ENCODE measurements at regions not wholly inside any gene's neighbourhood (a gene's known extent, or its start where the extent isn't known, plus 50 kb on each side); places are given as distances from the start of the nearest gene placed in this dataset.

DNA sequence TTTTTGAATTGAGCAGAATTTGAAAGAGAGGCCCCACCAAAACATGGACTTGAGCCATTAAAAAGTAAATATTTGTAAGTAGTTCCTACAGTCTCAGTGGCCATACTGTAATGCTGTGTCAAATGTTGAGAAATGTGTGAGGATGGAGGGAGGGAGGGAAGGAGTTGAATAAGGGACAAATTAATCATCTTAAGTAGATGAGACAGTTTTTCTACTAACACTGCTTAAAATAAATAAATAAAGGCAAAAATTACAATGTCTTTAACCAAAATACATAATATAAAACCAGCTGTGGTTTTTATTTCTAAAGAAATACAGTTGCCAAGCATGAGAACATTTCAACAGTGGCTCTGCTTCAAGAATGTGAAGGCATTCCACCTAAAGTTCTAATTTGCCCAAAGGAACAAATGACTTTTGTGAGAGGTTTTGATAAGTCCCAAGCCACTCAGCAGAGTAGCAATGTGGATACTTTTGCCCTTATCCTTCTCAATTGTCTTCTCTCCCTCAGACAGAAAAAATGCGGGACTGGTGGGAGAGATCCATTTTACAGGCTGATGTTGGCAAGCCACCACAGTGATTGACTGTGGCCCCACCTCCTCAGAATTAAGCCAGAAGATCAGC lies 427.0 kb upstream of the RARB start:
- intact Hi-C loops (cut with micrococcal nuclease) (no loop called here), in situ Hi-C loops (cut with MboI; ENCODE audit: low sequenced_read_pairs) (no loop called here), dilution Hi-C loops (cut with HindIII; ENCODE audit: low sequenced_read_pairs, unreplicated experiment) (no loop called here)
- no peaks in the 10 kb centered on the region; the same call in 1 of the 2 replicates for H3K9me3 ChIP-seq (ENCODE audit: control insufficient read depth, insufficient read depth, low read length)
- no peak overlapping the region for H3K18ac ChIP-seq (ENCODE audit: low read depth, low read length)
- H2BK120ac ChIP-seq (ENCODE audit: low read depth, low read length) = no peak overlapping the region
- no peaks in the 10 kb centered on the region for H3K4me1 ChIP-seq (ENCODE audit: control insufficient read depth, insufficient read depth, low read length)
- H2BK20ac ChIP-seq (ENCODE audit: low read depth, low read length) = no peak overlapping the region
- POLR2A ChIA-PET (ENCODE audit: unreplicated experiment) = no interaction called here
- H2BK15ac ChIP-seq (ENCODE audit: low read depth, low read length) = no peak overlapping the region
- H3K4me3 ChIP-seq (ENCODE audit: insufficient read depth, low read depth, low read length) = no peak overlapping the region
- no peak overlapping the region for H4K8ac ChIP-seq (ENCODE audit: low read depth in 2 of 2, low read length in 2 of 2)
- H4K5ac ChIP-seq (ENCODE audit: low read depth, low read length) = no peak overlapping the region
- no peak overlapping the region for H2BK5ac ChIP-seq (ENCODE audit: low read depth, low read length, poor library complexity, severe bottlenecking)
- no peaks in the 10 kb centered on the region for H4K20me1 ChIP-seq (ENCODE audit: insufficient read depth, low read length)
- H2AK9ac ChIP-seq (replicated peaks; ENCODE audit: low read depth, low read length, poor library complexity) = no peak overlapping the region
- BruUV-seq (replicated peaks) = no TSS peak
- no peak overlapping the region for H3K14ac ChIP-seq (replicated peaks; ENCODE audit: low read depth, low read length)
- no peak overlapping the region for H2AK5ac ChIP-seq (ENCODE audit: low read depth, low read length)
- H3K4me2 ChIP-seq (ENCODE audit: low read depth, low read length) = no peak overlapping the region
- H2AFZ ChIP-seq (replicated peaks; ENCODE audit: low read length, poor library complexity) = no peak overlapping the region
- no CpG with 5 or more reads among the region's 1 CpG for WGBS, 2 experiments (ENCODE audit: extremely low coverage in 2 of 2, insufficient read length in 1 of 2)
- H3K36me3 ChIP-seq (ENCODE audit: control insufficient read depth, insufficient read depth, low read length) = no peaks in the 10 kb centered on the region
- H3K23ac ChIP-seq (ENCODE audit: low read depth, low read length) = no peak overlapping the region
- H3K27me3 ChIP-seq (ENCODE audit: control insufficient read depth, insufficient read depth, low read length) = no peaks in the 10 kb centered on the region
- CTCF ChIA-PET = no interaction called here
- TF ChIP-seq RAD21 (IDR thresholded peaks at IDR 0.05; ENCODE audit: low read length) (no peak), POLR2A (IDR thresholded peaks at IDR 0.05; ENCODE audit: low read depth, low read length) (no peak), MAZ (IDR thresholded peaks at IDR 0.05; ENCODE audit: borderline replicate concordance, low read depth, low read length) (no peak), SMC3 (IDR thresholded peaks at IDR 0.05; ENCODE audit: low read depth, low read length) (no peak), FOS (IDR thresholded peaks at IDR 0.05; ENCODE audit: low read depth, low read length) (no peak), RCOR1 (IDR thresholded peaks at IDR 0.05; ENCODE audit: insufficient replicate concordance, low read length) (no peak), MAFK (IDR thresholded peaks at IDR 0.05; ENCODE audit: low read depth, low read length) (no peak), BHLHE40 (IDR thresholded peaks at IDR 0.05; ENCODE audit: low read depth, low read length) (no peak), MXI1 (IDR thresholded peaks at IDR 0.05; ENCODE audit: borderline replicate concordance, low read depth, low read length) (no peak), CEBPB (IDR thresholded peaks at IDR 0.05; ENCODE audit: low read depth, low read length) (no peak), RFX5 (IDR thresholded peaks at IDR 0.05; ENCODE audit: low read depth, low read length) (no peak), CHD1 (IDR thresholded peaks at IDR 0.05; ENCODE audit: low read depth, low read length) (no peak), NFE2L2 (IDR thresholded peaks at IDR 0.05; ENCODE audit: low read depth, low read length) (no peak)
- TF ChIP-seq, protein P1, sequence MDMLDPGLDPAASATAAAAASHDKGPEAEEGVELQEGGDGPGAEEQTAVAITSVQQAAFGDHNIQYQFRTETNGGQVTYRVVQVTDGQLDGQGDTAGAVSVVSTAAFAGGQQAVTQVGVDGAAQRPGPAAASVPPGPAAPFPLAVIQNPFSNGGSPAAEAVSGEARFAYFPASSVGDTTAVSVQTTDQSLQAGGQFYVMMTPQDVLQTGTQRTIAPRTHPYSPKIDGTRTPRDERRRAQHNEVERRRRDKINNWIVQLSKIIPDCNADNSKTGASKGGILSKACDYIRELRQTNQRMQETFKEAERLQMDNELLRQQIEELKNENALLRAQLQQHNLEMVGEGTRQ (IDR thresholded peaks at IDR 0.05; ENCODE audit: low read depth, low read length) = no peak
- TF ChIP-seq, protein P2, sequence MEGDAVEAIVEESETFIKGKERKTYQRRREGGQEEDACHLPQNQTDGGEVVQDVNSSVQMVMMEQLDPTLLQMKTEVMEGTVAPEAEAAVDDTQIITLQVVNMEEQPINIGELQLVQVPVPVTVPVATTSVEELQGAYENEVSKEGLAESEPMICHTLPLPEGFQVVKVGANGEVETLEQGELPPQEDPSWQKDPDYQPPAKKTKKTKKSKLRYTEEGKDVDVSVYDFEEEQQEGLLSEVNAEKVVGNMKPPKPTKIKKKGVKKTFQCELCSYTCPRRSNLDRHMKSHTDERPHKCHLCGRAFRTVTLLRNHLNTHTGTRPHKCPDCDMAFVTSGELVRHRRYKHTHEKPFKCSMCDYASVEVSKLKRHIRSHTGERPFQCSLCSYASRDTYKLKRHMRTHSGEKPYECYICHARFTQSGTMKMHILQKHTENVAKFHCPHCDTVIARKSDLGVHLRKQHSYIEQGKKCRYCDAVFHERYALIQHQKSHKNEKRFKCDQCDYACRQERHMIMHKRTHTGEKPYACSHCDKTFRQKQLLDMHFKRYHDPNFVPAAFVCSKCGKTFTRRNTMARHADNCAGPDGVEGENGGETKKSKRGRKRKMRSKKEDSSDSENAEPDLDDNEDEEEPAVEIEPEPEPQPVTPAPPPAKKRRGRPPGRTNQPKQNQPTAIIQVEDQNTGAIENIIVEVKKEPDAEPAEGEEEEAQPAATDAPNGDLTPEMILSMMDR (conservative IDR thresholded peaks at IDR 0.05; ENCODE audit: low read depth, low read length) = no peak
- TF ChIP-seq, protein P3, sequence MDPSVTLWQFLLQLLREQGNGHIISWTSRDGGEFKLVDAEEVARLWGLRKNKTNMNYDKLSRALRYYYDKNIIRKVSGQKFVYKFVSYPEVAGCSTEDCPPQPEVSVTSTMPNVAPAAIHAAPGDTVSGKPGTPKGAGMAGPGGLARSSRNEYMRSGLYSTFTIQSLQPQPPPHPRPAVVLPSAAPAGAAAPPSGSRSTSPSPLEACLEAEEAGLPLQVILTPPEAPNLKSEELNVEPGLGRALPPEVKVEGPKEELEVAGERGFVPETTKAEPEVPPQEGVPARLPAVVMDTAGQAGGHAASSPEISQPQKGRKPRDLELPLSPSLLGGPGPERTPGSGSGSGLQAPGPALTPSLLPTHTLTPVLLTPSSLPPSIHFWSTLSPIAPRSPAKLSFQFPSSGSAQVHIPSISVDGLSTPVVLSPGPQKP (IDR thresholded peaks at IDR 0.05; ENCODE audit: borderline replicate concordance, low read depth, low read length) = no peak
- H3K27ac ChIP-seq (ENCODE audit: insufficient read depth, low read length) = no peak overlapping the region
- no peak overlapping the region for H3K56ac ChIP-seq (ENCODE audit: extremely low read depth, insufficient read depth, low read length)
- no peaks in the 10 kb centered on the region for H3K79me1 ChIP-seq (ENCODE audit: low read depth in 1 of 2, low read length in 2 of 2)
- H3K9me1 ChIP-seq (ENCODE audit: insufficient read depth, low read length) = no peaks in the 10 kb centered on the region
- no peak overlapping the region for H4K91ac ChIP-seq (ENCODE audit: insufficient read depth, low read depth, low read length)
- no peak for DNase-seq
- H3K4ac ChIP-seq (ENCODE audit: low read depth, low read length) = no peak overlapping the region
- H3K9ac ChIP-seq (ENCODE audit: low read depth, low read length) = no peak overlapping the region
- no peak for ATAC-seq (ENCODE audit: low read depth)
